GM21423 (cell line): ENCODE measurements at regions not wholly inside any gene's neighbourhood (a gene's known extent, or its start where the extent isn't known, plus 50 kb on each side); places are given as distances from the start of the nearest gene placed in this dataset.

ENCODE experiments used
- ATAC-seq: cut with Tn5 transposase; IDR thresholded peaks from one replicate; pipeline ENCODE4 v1.9.1; 2021; ENCODE audit warnings: mild to moderate bottlenecking, moderate library complexity; ENCODE audit not compliant: unreplicated experiment

- peak; percentile 87 for ATAC-seq
Observed at GRCh38 chr4:121227341-121227792, 63.2 kb upstream of the TNIP3 start.

DNA sequence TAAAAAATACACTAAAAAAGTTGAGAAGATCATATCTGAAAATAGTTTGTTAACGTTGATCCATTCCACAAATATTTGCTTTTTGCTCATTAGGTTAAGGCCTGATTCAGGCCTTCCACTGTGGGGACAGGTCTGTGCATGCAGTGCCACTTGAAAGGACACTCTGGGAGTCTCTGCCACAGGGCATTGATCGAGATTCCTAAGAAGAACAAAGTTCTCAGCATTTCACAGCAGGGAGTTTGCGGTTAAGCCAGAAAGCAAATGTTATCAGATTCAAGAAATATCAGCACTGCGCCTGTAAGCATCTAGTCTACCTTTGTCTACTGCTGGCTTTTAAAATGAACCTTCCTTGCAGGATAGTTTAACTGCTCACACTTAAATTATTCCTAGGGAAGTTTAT is 62.2 kb upstream of the TNIP3 start:
- no peak for ATAC-seq

GRCh38 chr4:121221608-121222007 is 57.5 kb upstream of the TNIP3 start:
- no peak for ATAC-seq

- ATAC-seq = no peak
Observed at GRCh38 chr4:121221201-121221600, 57.1 kb upstream of the TNIP3 start.

GRCh38 chr4:121220698-121221097 is 56.6 kb upstream of the TNIP3 start:
- ATAC-seq = no peak

GRCh38 chr4:121219227-121219626 is 55.1 kb upstream of the TNIP3 start:
- ATAC-seq = no peak

DNA sequence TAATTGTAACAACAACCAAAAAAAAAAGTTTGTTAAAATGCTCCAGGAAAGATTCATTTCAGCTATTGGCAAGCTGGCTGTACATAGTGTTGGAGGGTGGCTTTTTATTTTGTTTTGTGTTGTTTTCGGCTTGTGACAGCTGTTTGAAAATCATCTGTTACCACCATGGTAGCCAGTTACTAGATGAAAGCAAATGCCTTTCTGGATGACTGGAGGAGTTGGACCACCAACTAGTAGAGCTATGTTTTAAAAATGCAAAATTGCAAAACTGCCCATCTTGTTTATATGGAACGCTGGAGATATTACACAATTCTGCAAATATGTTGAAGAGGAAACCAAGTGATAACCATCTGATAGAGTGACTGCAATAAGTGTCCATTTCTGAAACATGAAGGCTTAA is 53.2 kb upstream of the TNIP3 start:
- no peak for ATAC-seq

DNA sequence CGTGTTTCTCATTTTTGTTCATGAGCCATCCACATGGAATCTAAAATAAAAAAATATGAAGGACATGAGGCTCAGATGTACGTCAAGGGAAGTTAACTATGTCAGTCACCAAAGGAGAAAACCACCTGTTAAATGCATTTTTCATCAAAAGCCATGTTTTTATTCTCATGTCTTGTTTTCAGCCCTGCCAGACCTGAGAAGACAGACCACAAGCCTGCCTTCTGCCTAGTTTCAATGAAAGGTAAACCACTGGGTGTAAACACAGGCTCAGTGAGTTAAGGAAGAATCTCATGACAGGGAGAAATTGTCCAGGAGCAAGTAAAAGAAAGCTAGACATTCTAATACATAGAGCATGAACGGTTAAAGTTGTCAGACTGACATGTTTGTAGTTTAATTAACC is 52.3 kb upstream of the TNIP3 start:
- no peak for ATAC-seq

GRCh38 chr4:121213940-121214339 is 49.8 kb upstream of the TNIP3 start:
- no peak for ATAC-seq
